Peyer's patch (tissue), 4 donors: ENCODE measurements at regions not wholly inside any gene's neighbourhood (a gene's known extent, or its start where the extent isn't known, plus 50 kb on each side); places are given as distances from the start of the nearest gene placed in this dataset.

Source experiments
- DNase-seq, 3 donors: peaks; one replicate each; pipeline ENCODE4 v3.0.0-alpha.2; 2017 to 2019
- H3K27ac ChIP-seq, 4 donors: fragments of 200-600 bp; sonication (generic); one replicate each; pipeline ENCODE4 v1.5.1; 2016 to 2019
- H3K27me3 ChIP-seq, 2 donors: fragments of 200-600 bp; sonication (generic); one replicate each; pipeline ENCODE4 v1.5.1; 2019
- H3K36me3 ChIP-seq, 3 donors: fragments of 200-600 bp; sonication (generic); one replicate each; pipeline ENCODE4 v1.5.1; 2016 to 2019
- H3K4me1 ChIP-seq, 4 donors: fragments of 200-600 bp; sonication (generic); one replicate each; pipeline ENCODE4 v1.5.1; 2016 to 2019
- H3K4me3 ChIP-seq, 4 donors: fragments of 200-600 bp; sonication (generic); 1 replicate in 3 of 4; 2 replicates in 1 of 4; pipeline ENCODE4 v1.5.1; 2016 to 2019; ENCODE audit warnings: mild to moderate bottlenecking in 1 of 4
- H3K9me3 ChIP-seq, 4 donors: fragments of 200-600 bp; sonication (generic); one replicate each; pipeline ENCODE4 v1.5.1; 2016 to 2019; ENCODE audit warnings: mild to moderate bottlenecking in 1 of 4
- POLR2A ChIP-seq, 2 donors: fragments of 450-650 bp; IDR thresholded peaks; one replicate each; pipeline ENCODE4 v1.5.1; 2017; ENCODE audit warnings: antibody characterized with exemption in 2 of 2, mild to moderate bottlenecking in 2 of 2, moderate library complexity in 2 of 2
- TF ChIP-seq, protein P1 (sequence below), 6 experiments: fragments of 450-650 bp in 4 of 6; fragments of 200-600 bp in 2 of 6; sonication (generic) in 1 of 6; IDR thresholded peaks; one replicate each; pipeline ENCODE4 v1.5.1; 2017 to 2019; ENCODE audit warnings: antibody characterized with exemption in 6 of 6, mild to moderate bottlenecking in 3 of 6, moderate library complexity in 1 of 6

DNA sequence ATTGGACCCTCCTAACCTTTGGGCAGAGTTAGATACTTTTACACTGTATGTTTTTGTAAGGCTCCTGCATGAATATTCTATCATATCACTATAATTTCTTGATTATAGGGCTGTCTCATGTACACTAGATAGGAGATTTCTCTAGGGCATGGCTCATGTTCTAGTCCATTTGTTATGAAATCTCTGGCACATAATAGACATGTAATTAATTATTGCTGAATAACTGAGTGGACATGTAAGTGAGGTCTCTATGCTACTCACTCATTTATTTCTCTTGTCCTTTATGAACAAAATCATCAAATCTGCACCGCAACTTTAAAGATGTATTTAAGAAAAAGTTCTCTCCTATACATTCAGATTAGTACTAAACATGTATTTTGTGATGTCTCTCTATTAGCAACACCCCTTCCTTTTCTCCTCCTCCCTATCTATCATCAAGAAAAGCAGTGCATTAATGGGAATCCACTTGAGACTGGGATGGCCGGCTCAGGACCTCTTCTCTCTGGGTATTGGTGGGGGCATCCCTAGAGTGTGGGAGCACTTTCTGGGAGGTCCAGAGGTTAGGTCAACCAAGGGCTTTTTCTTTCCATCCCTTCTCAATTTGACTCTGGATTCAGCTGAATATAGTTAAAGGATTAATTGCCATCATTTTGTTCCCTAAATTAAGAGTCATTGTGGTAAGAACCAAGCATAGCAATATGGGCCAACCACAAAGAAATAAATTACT is 168.0 kb upstream of the HMGA2 start:
- Histone ChIP-seq H3K4me3 (no peak overlapping the region), H3K27me3 (no peaks in the 10 kb centered on the region), H3K36me3 (no peaks in the 10 kb centered on the region), H3K4me1 (no peaks in the 10 kb centered on the region), H3K27ac (no peak overlapping the region), H3K9me3 (no peaks in the 10 kb centered on the region)
- no peak for DNase-seq
- TF ChIP-seq, protein P1, sequence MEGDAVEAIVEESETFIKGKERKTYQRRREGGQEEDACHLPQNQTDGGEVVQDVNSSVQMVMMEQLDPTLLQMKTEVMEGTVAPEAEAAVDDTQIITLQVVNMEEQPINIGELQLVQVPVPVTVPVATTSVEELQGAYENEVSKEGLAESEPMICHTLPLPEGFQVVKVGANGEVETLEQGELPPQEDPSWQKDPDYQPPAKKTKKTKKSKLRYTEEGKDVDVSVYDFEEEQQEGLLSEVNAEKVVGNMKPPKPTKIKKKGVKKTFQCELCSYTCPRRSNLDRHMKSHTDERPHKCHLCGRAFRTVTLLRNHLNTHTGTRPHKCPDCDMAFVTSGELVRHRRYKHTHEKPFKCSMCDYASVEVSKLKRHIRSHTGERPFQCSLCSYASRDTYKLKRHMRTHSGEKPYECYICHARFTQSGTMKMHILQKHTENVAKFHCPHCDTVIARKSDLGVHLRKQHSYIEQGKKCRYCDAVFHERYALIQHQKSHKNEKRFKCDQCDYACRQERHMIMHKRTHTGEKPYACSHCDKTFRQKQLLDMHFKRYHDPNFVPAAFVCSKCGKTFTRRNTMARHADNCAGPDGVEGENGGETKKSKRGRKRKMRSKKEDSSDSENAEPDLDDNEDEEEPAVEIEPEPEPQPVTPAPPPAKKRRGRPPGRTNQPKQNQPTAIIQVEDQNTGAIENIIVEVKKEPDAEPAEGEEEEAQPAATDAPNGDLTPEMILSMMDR (IDR thresholded peaks at IDR 0.05) = no peak
- no peak for TF ChIP-seq POLR2A (IDR thresholded peaks at IDR 0.05)

DNA sequence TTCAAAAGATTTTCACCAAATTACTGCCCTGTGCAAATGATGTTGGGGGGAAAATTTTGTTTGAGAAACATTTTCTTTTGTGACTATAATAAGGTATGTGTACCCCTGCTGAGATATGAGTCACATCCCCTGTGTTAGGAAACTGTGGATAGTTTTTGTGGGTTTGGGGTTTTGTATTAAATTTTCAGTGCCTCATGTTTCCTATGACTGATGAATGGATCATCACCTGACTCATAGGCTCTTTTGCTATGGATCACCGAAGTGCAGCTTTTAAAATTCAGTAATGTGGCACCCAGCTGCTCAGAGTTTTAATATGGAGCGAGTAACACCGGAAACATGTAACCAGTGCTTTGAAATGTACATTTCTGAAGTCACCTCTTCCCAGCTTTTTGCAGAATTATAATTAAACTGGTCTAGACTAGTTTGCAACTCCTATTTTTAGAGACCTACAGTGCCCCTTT is 167.4 kb upstream of the HMGA2 start:
- no peak overlapping the region for H3K27ac ChIP-seq
- DNase-seq = no peak
- H3K27me3 ChIP-seq = no peaks in the 10 kb centered on the region
- TF ChIP-seq, protein P1 (IDR thresholded peaks at IDR 0.05) = no peak
- no peak for TF ChIP-seq POLR2A (IDR thresholded peaks at IDR 0.05)
- H3K4me3 ChIP-seq = no peak overlapping the region
- no peaks in the 10 kb centered on the region for H3K36me3 ChIP-seq
- H3K4me1 ChIP-seq = no peaks in the 10 kb centered on the region
- H3K9me3 ChIP-seq = no peaks in the 10 kb centered on the region

DNA sequence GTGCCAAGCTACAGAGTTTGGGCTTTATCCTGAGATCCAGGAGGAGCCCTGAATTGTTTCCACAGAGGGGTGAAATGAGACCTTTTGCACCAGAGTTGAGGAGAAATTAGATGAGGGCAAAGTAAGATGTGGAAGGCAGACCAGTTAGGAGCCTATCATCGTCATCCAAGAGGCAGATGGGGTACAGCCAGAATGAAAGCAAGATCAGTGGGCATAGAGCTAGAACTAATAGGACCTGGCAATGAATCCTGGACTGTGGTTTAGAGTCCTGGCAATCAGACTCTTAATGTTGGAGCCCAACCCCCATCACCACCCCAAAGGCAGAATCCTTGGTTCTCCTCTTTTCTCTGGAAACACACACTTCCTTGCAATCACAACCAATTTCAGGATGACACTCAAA is 166.6 kb upstream of the HMGA2 start:
- H3K4me3 ChIP-seq = no peak overlapping the region
- TF ChIP-seq POLR2A (IDR thresholded peaks at IDR 0.05) = no peak
- TF ChIP-seq, protein P1 (IDR thresholded peaks at IDR 0.05) = no peak
- no peaks in the 10 kb centered on the region for H3K36me3 ChIP-seq
- H3K9me3 ChIP-seq = no peaks in the 10 kb centered on the region
- no peaks in the 10 kb centered on the region for H3K27me3 ChIP-seq
- DNase-seq = no peak
- H3K27ac ChIP-seq = no peak overlapping the region
- no peaks in the 10 kb centered on the region for H3K4me1 ChIP-seq

DNA sequence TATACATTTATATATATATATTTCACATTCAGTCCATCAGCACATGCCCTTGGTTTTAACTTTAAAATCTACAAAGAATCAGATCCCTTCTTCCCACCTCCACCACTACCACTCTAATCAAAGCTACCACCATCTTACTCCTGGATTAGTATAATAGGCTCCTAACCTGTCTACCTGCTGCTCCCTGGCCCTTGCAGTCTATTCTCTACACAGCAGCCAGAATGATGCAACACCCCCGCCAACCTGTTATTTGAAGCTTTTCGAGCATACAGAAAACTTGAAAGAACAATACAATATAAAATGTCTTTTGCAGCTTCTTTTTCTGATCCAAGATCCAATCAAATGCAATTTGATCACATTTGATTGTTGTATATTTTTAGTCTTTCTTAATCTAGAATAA is 165.9 kb upstream of the HMGA2 start:
- no peak for DNase-seq
- Histone ChIP-seq H3K27me3 (no peaks in the 10 kb centered on the region), H3K4me3 (no peak overlapping the region), H3K9me3 (no peaks in the 10 kb centered on the region), H3K36me3 (no peaks in the 10 kb centered on the region), H3K4me1 (no peaks in the 10 kb centered on the region), H3K27ac (no peak overlapping the region)
- TF ChIP-seq, protein P1 (IDR thresholded peaks at IDR 0.05) = no peak
- no peak for TF ChIP-seq POLR2A (IDR thresholded peaks at IDR 0.05)

DNA sequence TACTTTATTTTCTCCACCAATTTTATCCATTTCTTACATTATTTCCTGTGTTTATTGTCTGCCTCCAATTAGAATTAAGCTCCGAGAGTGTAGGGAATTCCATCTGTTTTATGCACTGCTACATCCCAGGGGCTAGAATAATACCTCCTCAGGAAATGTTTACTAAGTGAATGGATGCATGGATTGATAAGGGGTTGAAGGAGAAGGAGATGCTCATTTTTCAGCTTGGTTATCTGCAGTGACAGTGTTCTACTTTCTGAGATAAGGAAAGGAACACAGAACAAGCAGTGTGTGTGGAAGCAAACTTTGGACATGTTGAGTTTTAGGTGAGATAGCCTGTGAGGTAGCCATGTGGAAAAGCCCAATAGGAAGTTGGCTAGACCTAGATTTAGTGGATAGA is 164.6 kb upstream of the HMGA2 start:
- Histone ChIP-seq H3K4me1 (no peaks in the 10 kb centered on the region), H3K9me3 (no peaks in the 10 kb centered on the region), H3K27ac (no peak overlapping the region), H3K36me3 (no peaks in the 10 kb centered on the region), H3K4me3 (no peak overlapping the region), H3K27me3 (no peaks in the 10 kb centered on the region)
- no peak for DNase-seq
- TF ChIP-seq, protein P1 (IDR thresholded peaks at IDR 0.05) = no peak
- no peak for TF ChIP-seq POLR2A (IDR thresholded peaks at IDR 0.05)
